Smooth muscle cell (in vitro differentiated cells): ENCODE measurements at regions not wholly inside any gene's neighbourhood (a gene's known extent, or its start where the extent isn't known, plus 50 kb on each side); places are given as distances from the start of the nearest gene placed in this dataset.

Source experiments
- DNase-seq: peaks from one replicate; lab custom pipeline; 2025; ENCODE audit not compliant: unreplicated experiment; lab: John Stamatoyannopoulos, UW
- H2AFZ ChIP-seq: fragments of 200-600 bp; sonication (generic); 2 replicates; pipeline ENCODE4 v1.6.0; 2016; ENCODE audit warnings: antibody characterized with exemption, low read depth, mild to moderate bottlenecking
- H3F3A ChIP-seq: fragments of 200-600 bp; sonication (generic); 2 replicates; pipeline ENCODE4 v1.6.0; 2017; ENCODE audit warnings: antibody characterized with exemption, low read depth
- H3K27ac ChIP-seq: fragments of 200-600 bp; sonication (generic); 2 replicates; pipeline ENCODE4 v1.5.1; 2016; ENCODE audit warnings: low read depth, mild to moderate bottlenecking
- H3K27me3 ChIP-seq: fragments of 200-600 bp; sonication (generic); 2 replicates; pipeline ENCODE4 v1.6.1; 2016; ENCODE audit warnings: low read depth, mild to moderate bottlenecking
- H3K36me3 ChIP-seq: fragments of 200-600 bp; sonication (generic); 2 replicates; pipeline ENCODE4 v1.5.1; 2016; ENCODE audit warnings: low read depth
- H3K4me1 ChIP-seq: fragments of 200-600 bp; sonication (generic); 2 replicates; pipeline ENCODE4 v1.5.1; 2016; ENCODE audit warnings: low read depth
- H3K4me2 ChIP-seq: fragments of 200-600 bp; sonication (generic); 2 replicates; pipeline ENCODE4 v1.6.0; 2016; ENCODE audit warnings: mild to moderate bottlenecking
- H3K4me3 ChIP-seq: fragments of 200-600 bp; sonication (generic); 2 replicates; pipeline ENCODE4 v1.5.1; 2016; ENCODE audit warnings: mild to moderate bottlenecking
- H3K79me2 ChIP-seq: fragments of 200-600 bp; sonication (generic); 2 replicates; pipeline ENCODE4 v1.6.0; 2016; ENCODE audit warnings: low read depth, mild to moderate bottlenecking
- H3K9ac ChIP-seq: fragments of 200-600 bp; sonication (generic); 2 replicates; pipeline ENCODE4 v1.6.0; 2016; ENCODE audit warnings: low read depth
- H3K9me3 ChIP-seq: fragments of 200-600 bp; sonication (generic); replicated peaks from 2 replicates; pipeline ENCODE4 v1.5.1; 2016; ENCODE audit warnings: low read depth
- H4K20me1 ChIP-seq: fragments of 200-600 bp; sonication (generic); 2 replicates; pipeline ENCODE4 v1.6.0; 2016; ENCODE audit warnings: low read depth
- WGBS: methylation state at CpG from one replicate; pipeline ENCODE4 v1.1.7; 2016; ENCODE audit warnings: low lambda C conversion rate; 5-methylcytosine and 5-hydroxymethylcytosine counted together
- TF ChIP-seq, protein P1 (sequence below): fragments of 200-600 bp; sonication (generic); IDR thresholded peaks from 2 replicates; pipeline ENCODE4 v1.5.1; 2017; ENCODE audit warnings: borderline replicate concordance, mild to moderate bottlenecking, antibody characterized with exemption; ENCODE audit not compliant: insufficient read depth, poor library complexity, severe bottlenecking

DNA sequence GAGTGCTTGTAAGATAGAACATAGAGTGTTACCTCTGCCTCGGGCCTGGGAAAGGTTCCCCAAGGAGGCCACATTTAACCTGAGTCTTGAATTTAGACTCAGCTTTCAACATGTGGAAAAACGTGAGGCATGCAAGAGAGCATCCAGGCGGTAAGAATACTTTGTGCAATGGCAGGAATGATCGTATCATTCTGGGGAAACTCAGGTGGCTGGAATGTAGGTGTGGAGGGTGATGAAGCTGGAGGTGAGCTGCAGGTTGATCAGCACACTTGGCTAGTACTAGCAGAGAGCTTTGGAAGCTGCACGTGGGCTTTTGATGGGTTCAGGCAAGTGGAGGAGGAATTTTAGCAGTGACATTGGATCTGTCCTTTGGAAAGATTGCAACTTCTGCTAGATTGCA, 270.3 kb upstream of the RAG2 start:
- no peaks in the 10 kb centered on the region for H4K20me1 ChIP-seq
- H3K27ac ChIP-seq: no peak overlapping the region
- H3F3A ChIP-seq: no peaks in the 10 kb centered on the region
- H3K4me3 ChIP-seq: no peak overlapping the region
- no peaks in the 10 kb centered on the region for H3K79me2 ChIP-seq
- H3K27me3 ChIP-seq: peaks cover 4% of the 10 kb centered on the region
- no peaks in the 10 kb centered on the region for H3K4me1 ChIP-seq
- WGBS: 83% methylated on average over 5 of the region's 5 CpGs
- DNase-seq: no peak
- TF ChIP-seq, protein P1, sequence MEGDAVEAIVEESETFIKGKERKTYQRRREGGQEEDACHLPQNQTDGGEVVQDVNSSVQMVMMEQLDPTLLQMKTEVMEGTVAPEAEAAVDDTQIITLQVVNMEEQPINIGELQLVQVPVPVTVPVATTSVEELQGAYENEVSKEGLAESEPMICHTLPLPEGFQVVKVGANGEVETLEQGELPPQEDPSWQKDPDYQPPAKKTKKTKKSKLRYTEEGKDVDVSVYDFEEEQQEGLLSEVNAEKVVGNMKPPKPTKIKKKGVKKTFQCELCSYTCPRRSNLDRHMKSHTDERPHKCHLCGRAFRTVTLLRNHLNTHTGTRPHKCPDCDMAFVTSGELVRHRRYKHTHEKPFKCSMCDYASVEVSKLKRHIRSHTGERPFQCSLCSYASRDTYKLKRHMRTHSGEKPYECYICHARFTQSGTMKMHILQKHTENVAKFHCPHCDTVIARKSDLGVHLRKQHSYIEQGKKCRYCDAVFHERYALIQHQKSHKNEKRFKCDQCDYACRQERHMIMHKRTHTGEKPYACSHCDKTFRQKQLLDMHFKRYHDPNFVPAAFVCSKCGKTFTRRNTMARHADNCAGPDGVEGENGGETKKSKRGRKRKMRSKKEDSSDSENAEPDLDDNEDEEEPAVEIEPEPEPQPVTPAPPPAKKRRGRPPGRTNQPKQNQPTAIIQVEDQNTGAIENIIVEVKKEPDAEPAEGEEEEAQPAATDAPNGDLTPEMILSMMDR: no peak
- H3K36me3 ChIP-seq: no peaks in the 10 kb centered on the region
- H2AFZ ChIP-seq: no peak overlapping the region
- H3K9ac ChIP-seq: no peak overlapping the region
- H3K4me2 ChIP-seq: no peak overlapping the region
- no peaks in the 10 kb centered on the region for H3K9me3 ChIP-seq

DNA sequence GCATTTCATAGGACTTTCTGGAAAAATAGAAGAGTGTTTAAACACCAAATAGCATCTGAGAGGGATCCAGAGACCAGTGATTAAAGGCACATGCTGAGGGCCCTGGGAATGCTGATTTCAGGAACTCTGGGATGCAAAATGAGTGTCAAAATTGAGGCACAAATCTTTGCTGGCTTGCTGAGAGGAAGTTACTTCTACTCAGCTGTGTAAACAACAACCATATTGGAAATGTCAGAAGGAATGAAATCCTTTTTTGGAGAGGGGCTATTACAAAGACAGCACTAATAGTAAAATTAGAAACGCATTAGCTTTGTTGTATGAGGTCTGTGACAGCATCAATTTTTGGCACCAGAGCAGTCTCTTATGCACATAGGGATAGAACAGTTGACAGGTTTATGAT, 267.8 kb upstream of the RAG2 start:
- no peak for DNase-seq
- WGBS: 88% methylated on average over 1 of the region's 1 CpG
- no peaks in the 10 kb centered on the region for H3K9me3 ChIP-seq
- H3K4me2 ChIP-seq: no peak overlapping the region
- H3K36me3 ChIP-seq: no peaks in the 10 kb centered on the region
- H3K79me2 ChIP-seq: no peaks in the 10 kb centered on the region
- H3K4me1 ChIP-seq: no peaks in the 10 kb centered on the region
- TF ChIP-seq, protein P1: no peak
- no peak overlapping the region for H3K9ac ChIP-seq
- H3K4me3 ChIP-seq: no peak overlapping the region
- H3K27ac ChIP-seq: no peak overlapping the region
- H2AFZ ChIP-seq: no peak overlapping the region
- H3F3A ChIP-seq: no peaks in the 10 kb centered on the region
- no peaks in the 10 kb centered on the region for H4K20me1 ChIP-seq
- H3K27me3 ChIP-seq: peaks cover 4% of the 10 kb centered on the region

DNA sequence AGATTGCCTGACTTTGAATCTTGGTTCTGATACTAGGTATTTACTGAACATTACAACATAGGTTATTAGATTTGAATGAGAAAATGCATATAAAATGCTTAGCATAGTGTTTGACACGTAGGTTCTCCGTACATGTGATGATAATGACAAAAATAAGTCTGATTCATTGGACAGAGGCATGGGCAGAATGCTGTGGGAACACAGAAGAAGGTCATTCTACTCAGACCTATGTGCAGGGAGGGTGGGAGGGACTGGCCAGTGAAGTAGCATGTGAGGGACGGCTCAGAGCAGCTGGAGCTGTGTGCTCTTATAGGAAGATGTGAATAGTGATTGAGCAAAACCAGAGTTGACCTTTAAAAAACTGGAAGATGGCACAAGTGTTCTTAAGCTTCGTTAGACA, 256.8 kb upstream of the RAG2 start:
- Histone ChIP-seq H4K20me1 (no peaks in the 10 kb centered on the region), H2AFZ (no peak overlapping the region), H3K27me3 (no peaks in the 10 kb centered on the region), H3K36me3 (no peaks in the 10 kb centered on the region), H3K79me2 (no peaks in the 10 kb centered on the region), H3K9me3 (no peaks in the 10 kb centered on the region), H3K4me3 (no peak overlapping the region), H3K27ac (no peak overlapping the region), H3F3A (no peaks in the 10 kb centered on the region), H3K9ac (no peak overlapping the region), H3K4me1 (no peaks in the 10 kb centered on the region), H3K4me2 (no peak overlapping the region)
- TF ChIP-seq, protein P1: no peak
- DNase-seq: no peak
- WGBS: 87% methylated on average over 4 of the region's 4 CpGs

DNA sequence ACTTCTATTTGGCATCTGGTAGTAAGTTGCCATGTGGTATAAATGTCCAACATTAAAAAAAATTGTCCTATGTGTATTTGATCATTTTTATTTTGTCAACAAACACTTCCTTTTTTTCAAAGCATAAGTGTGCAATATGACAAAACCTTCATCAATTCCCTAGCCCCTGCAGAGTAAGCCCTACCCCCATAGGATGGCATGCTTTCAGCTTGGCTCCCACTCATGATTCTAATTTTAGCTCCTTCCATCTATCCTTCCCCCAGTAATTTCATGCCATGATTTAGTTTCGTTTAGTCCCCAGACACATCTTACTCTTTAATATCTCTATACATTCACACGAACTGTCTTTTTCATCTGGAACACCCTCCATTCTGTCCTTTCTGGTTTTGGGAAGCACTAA, 250.6 kb upstream of the RAG2 start:
- TF ChIP-seq, protein P1: no peak

More for the DNA sequence above, 250.6 kb upstream of the RAG2 start:
- Histone ChIP-seq H3K4me1 (no peaks in the 10 kb centered on the region), H4K20me1 (no peaks in the 10 kb centered on the region), H3K36me3 (no peaks in the 10 kb centered on the region), H3K27ac (no peak overlapping the region), H3K9me3 (no peaks in the 10 kb centered on the region), H3F3A (no peaks in the 10 kb centered on the region), H3K4me2 (no peak overlapping the region), H2AFZ (no peak overlapping the region), H3K79me2 (no peaks in the 10 kb centered on the region), H3K27me3 (no peaks in the 10 kb centered on the region), H3K9ac (no peak overlapping the region), H3K4me3 (no peak overlapping the region)
- WGBS: 71% methylated on average over 2 of the region's 2 CpGs
- DNase-seq: no peak
